Activated T-helper 1 cell treated with anti-CD3 and anti-CD28 coated beads, Interleukin-2, amount 50 U/mL, for 16 hours (primary cell): ENCODE measurements at regions not wholly inside any gene's neighbourhood (a gene's known extent, or its start where the extent isn't known, plus 50 kb on each side); places are given as distances from the start of the nearest gene placed in this dataset.
A peak's percentile ranks its signal among the peaks of the same experiment; 100 is the strongest.

Experiments used
- DNase-seq, 2 donors: peaks; one replicate each; pipeline ENCODE4 v3.0.0-alpha.2; 2020; ENCODE audit warnings: low read depth in 1 of 2, low spot score in 1 of 2

- DNase-seq = no peak
These were observed 136.5 kb upstream of the CCND2 start for GRCh38 chr12:4137015-4137414.

GRCh38 chr12:4135919-4136605 is 137.5 kb upstream of the CCND2 start:
- DNase-seq = peak in 1 of 2 donors; percentile 21

- DNase-seq = no peak
These were observed 138.9 kb upstream of the CCND2 start for GRCh38 chr12:4134448-4135263.

- no peak for DNase-seq
These were observed 139.7 kb upstream of the CCND2 start for GRCh38 chr12:4133636-4134447.

- DNase-seq = no peak
These were observed 140.5 kb upstream of the CCND2 start for GRCh38 chr12:4133029-4133428.

- DNase-seq = no peak
These were observed 152.0 kb upstream of the CCND2 start for GRCh38 chr12:4121506-4122020.

- DNase-seq = no peak
These were observed 153.1 kb upstream of the CCND2 start for GRCh38 chr12:4120316-4120917.

- DNase-seq = peak in 1 of 2 donors; percentile 30
These were observed 154.3 kb upstream of the CCND2 start for GRCh38 chr12:4119157-4119761.

- DNase-seq = no peak
These were observed 154.9 kb upstream of the CCND2 start for GRCh38 chr12:4118601-4119156.

- no peak for DNase-seq
These were observed 155.5 kb upstream of the CCND2 start for GRCh38 chr12:4118017-4118510.

GRCh38 chr12:4117386-4118016 is 156.1 kb upstream of the CCND2 start:
- DNase-seq = no peak

- no peak for DNase-seq
These were observed 157.1 kb upstream of the CCND2 start for GRCh38 chr12:4116251-4117111.

GRCh38 chr12:4115570-4115969 is 158.0 kb upstream of the CCND2 start:
- DNase-seq = no peak

- DNase-seq = no peak
These were observed 158.6 kb upstream of the CCND2 start for GRCh38 chr12:4114986-4115385.

GRCh38 chr12:4112734-4113325 is 160.7 kb upstream of the CCND2 start:
- no peak for DNase-seq

GRCh38 chr12:4112290-4112689 is 161.3 kb upstream of the CCND2 start:
- no peak for DNase-seq

- DNase-seq = no peak
These were observed 162.6 kb upstream of the CCND2 start for GRCh38 chr12:4111010-4111409.

- no peak for DNase-seq
These were observed 163.7 kb upstream of the CCND2 start for GRCh38 chr12:4109826-4110225.
